PC-9 (cell line): ENCODE measurements at regions not wholly inside any gene's neighbourhood (a gene's known extent, or its start where the extent isn't known, plus 50 kb on each side); places are given as distances from the start of the nearest gene placed in this dataset.
A peak's percentile ranks its signal among the peaks of the same experiment; 100 is the strongest.

Source experiments
- BruUV-seq: library from RNA; stranded (reverse); fragments of 400-500 nt; replicated peaks from 2 replicates; lab custom pipeline; 2021; lab: Mats Ljungman, UMichigan
- CTCF ChIA-PET: fragments of 300-600 bp; sonication (Branson Sonifier 250); formaldehyde crosslinking; loops from one replicate; lab custom pipeline; 2022; ENCODE audit warnings: antibody characterized with exemption; lab: Charles Lee
- POLR2A ChIA-PET: fragments of 300-600 bp; sonication (Branson Sonifier 250); formaldehyde crosslinking; loops from one replicate; lab custom pipeline; 2022; ENCODE audit warnings: antibody characterized with exemption; ENCODE audit not compliant: unreplicated experiment; lab: Charles Lee
- DNase-seq, 2 experiments: peaks; one replicate each; pipeline versions ENCODE4 v3.0.0 to v3.0.0-alpha.2; 2015 to 2022; ENCODE audit warnings: mixed read lengths in 1 of 2
- H2AFZ ChIP-seq: fragments of 200-600 bp; sonication (generic); 2 replicates; pipeline ENCODE4 v1.8.1; 2017; ENCODE audit warnings: antibody characterized with exemption
- H3F3A ChIP-seq: fragments of 200-600 bp; sonication (generic); 2 replicates; pipeline ENCODE4 v1.8.1; 2017; ENCODE audit warnings: antibody characterized with exemption, mild to moderate bottlenecking, low read depth; ENCODE audit not compliant: insufficient read depth
- H3K27ac ChIP-seq: fragments of 200-600 bp; sonication (generic); 2 replicates; pipeline ENCODE4 v1.6.1; 2016; ENCODE audit warnings: mixed run types
- H3K27me3 ChIP-seq: fragments of 200-600 bp; sonication (generic); 2 replicates; pipeline ENCODE4 v1.6.1; 2016; ENCODE audit warnings: low read depth, mixed run types; ENCODE audit not compliant: insufficient read depth
- H3K36me3 ChIP-seq: fragments of 200-600 bp; sonication (generic); 2 replicates; pipeline ENCODE4 v1.6.1; 2016; ENCODE audit warnings: low read depth, mixed run types
- H3K4me1 ChIP-seq: fragments of 200-600 bp; sonication (generic); replicated peaks from 2 replicates; pipeline ENCODE4 v1.6.1; 2016; ENCODE audit warnings: mixed run types; ENCODE audit not compliant: insufficient read depth
- H3K4me2 ChIP-seq: fragments of 200-600 bp; sonication (generic); 2 replicates; pipeline ENCODE4 v1.6.1; 2017; ENCODE audit warnings: mixed run types
- H3K4me3 ChIP-seq: fragments of 200-600 bp; sonication (generic); 2 replicates; pipeline ENCODE4 v1.6.1; 2016; ENCODE audit warnings: mixed run types
- H3K79me2 ChIP-seq: fragments of 200-600 bp; sonication (generic); 2 replicates; pipeline ENCODE4 v1.6.1; 2017; ENCODE audit warnings: low read depth, mixed run types
- H3K9me2 ChIP-seq: fragments of 200-600 bp; sonication (generic); 2 replicates; pipeline ENCODE4 v1.8.1; 2017; ENCODE audit warnings: mild to moderate bottlenecking; ENCODE audit not compliant: insufficient read depth
- H3K9me3 ChIP-seq: fragments of 200-600 bp; sonication (generic); 2 replicates; pipeline ENCODE4 v1.8.1; 2016; ENCODE audit warnings: low read depth; ENCODE audit not compliant: insufficient read depth
- H4K20me1 ChIP-seq: fragments of 200-600 bp; sonication (generic); 2 replicates; pipeline ENCODE4 v1.8.1; 2017; ENCODE audit not compliant: insufficient read depth
- EZH2 ChIP-seq: fragments of 200-600 bp; sonication (generic); IDR thresholded peaks from 2 replicates; pipeline ENCODE4 v1.8.0; 2017; ENCODE audit warnings: antibody characterized with exemption, low read depth
- intact Hi-C: fragments of 100-400 bp; cut with micrococcal nuclease; formaldehyde crosslinking; loops from one replicate; pipeline ENCODE4 v1.10.0; 2022; ENCODE audit not compliant: unreplicated experiment
- TF ChIP-seq, protein P1 (sequence below): fragments of 200-600 bp; sonication (generic); conservative IDR thresholded peaks from 2 replicates; pipeline ENCODE4 v1.6.1; 2017; ENCODE audit warnings: mixed run types, antibody characterized with exemption, mild to moderate bottlenecking, moderate library complexity

DNA sequence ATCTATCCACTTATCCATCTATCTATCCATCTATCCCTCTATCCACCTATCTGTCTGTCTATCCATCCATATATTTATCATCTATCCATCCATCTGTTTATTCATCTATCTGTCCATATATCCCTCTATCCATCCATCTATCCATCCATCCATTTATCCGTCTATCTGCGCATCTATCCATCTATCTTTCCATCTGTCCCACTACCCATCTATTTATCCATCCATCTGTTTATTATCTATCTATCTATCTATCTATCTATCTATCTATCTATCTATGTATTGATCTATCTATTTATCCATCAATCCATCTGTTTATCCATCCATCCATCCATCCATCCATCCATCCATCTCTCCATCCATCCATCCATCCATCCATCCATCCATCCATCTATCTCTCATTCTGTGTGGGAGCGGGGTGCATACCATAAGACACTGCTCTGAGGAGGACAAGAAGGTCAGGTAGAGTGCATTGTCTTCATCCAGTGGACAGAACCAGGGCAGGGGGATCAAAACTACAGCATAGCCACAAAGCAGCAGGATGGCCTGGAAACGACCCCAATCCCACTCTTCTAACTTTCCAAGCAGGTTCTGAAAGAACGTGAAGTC, 53.2 kb upstream of the ENPP6 start:
- Histone ChIP-seq H3K27me3 (no peaks in the 10 kb centered on the region), H4K20me1 (no peaks in the 10 kb centered on the region), H3K9me3 (no peaks in the 10 kb centered on the region), H3K9me2 (no peaks in the 10 kb centered on the region), H3K4me3 (no peak overlapping the region), H3K36me3 (no peaks in the 10 kb centered on the region), H2AFZ (no peak overlapping the region), H3K4me2 (no peak overlapping the region), H3K27ac (no peak overlapping the region), H3K79me2 (no peaks in the 10 kb centered on the region), H3K4me1 (peaks cover 32% of the 10 kb centered on the region), H3F3A (peaks cover 23% of the 10 kb centered on the region)
- no peak for DNase-seq
- TF ChIP-seq, protein P1, sequence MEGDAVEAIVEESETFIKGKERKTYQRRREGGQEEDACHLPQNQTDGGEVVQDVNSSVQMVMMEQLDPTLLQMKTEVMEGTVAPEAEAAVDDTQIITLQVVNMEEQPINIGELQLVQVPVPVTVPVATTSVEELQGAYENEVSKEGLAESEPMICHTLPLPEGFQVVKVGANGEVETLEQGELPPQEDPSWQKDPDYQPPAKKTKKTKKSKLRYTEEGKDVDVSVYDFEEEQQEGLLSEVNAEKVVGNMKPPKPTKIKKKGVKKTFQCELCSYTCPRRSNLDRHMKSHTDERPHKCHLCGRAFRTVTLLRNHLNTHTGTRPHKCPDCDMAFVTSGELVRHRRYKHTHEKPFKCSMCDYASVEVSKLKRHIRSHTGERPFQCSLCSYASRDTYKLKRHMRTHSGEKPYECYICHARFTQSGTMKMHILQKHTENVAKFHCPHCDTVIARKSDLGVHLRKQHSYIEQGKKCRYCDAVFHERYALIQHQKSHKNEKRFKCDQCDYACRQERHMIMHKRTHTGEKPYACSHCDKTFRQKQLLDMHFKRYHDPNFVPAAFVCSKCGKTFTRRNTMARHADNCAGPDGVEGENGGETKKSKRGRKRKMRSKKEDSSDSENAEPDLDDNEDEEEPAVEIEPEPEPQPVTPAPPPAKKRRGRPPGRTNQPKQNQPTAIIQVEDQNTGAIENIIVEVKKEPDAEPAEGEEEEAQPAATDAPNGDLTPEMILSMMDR = no peak
- no peak for TF ChIP-seq EZH2
- no TSS peak for BruUV-seq
- ChIA-PET CTCF (no interaction called here), POLR2A (no interaction called here)
- intact Hi-C loops = no loop called here

GRCh38 chr4:184269879-184270430, 52.3 kb upstream of the ENPP6 start:
- no peaks in the 10 kb centered on the region for H3K27me3 ChIP-seq
- peaks cover 38% of the 10 kb centered on the region for H3K4me1 ChIP-seq
- no peak overlapping the region for H3K4me2 ChIP-seq
- intact Hi-C loops = loop anchor here (5.0 to 10.0 kb wide), 6 partner anchors 72 to 865 kb away; no protein-coding TSS in a partner anchor
- no TSS peak for BruUV-seq
- no peaks in the 10 kb centered on the region for H4K20me1 ChIP-seq
- H3F3A ChIP-seq = peaks cover 32% of the 10 kb centered on the region
- H3K27ac ChIP-seq = no peak overlapping the region
- CTCF ChIA-PET = interaction anchor here (0.5 kb wide), 1 partner anchor 115 kb away, joined by 5 read pairs; no protein-coding TSS in a partner anchor
- H3K9me2 ChIP-seq = no peaks in the 10 kb centered on the region
- H2AFZ ChIP-seq = no peak overlapping the region
- DNase-seq = no peak
- TF ChIP-seq EZH2 = no peak
- TF ChIP-seq, protein P1 = no peak
- no peak overlapping the region for H3K4me3 ChIP-seq
- H3K9me3 ChIP-seq = no peaks in the 10 kb centered on the region
- POLR2A ChIA-PET = no interaction called here
- H3K36me3 ChIP-seq = no peaks in the 10 kb centered on the region
- no peaks in the 10 kb centered on the region for H3K79me2 ChIP-seq

DNA sequence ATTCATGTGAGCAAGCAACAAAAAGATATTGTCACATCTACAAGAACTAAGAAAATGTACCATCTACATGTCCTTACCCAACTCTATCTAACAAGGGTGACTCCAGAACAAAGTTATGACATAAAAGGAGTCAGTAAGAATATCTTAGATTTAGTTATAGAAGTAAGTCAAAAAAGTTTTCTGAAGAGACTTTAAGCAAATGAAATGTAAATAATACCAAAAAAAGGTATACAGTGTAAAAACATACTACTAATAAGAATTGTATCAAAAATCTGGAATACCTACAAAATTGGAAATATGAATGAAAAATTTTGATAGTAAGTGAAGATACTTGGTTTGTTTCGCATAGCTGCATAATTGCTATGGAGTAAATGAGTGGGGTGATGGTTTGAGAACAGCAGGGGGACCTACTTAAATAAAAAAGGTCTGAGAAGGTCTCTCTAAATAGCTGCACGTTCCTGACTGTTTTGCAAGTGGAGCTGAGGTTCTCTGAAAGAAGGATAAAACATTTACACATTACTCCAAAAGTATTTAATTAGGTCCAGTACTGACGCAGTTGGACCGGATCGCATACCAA, 51.0 kb upstream of the ENPP6 start:
- CTCF ChIA-PET = interaction anchor here (0.6 kb wide), 1 partner anchor 282 kb away, joined by 9 read pairs; no protein-coding TSS in a partner anchor
- Histone ChIP-seq H3K27me3 (no peaks in the 10 kb centered on the region), H2AFZ (peak overlapping the region; percentile 87; the same call in 1 of the 2 replicates), H3K4me3 (peak overlapping the region; percentile 59), H3K79me2 (no peaks in the 10 kb centered on the region), H3K4me1 (peaks cover 34% of the 10 kb centered on the region), H4K20me1 (no peaks in the 10 kb centered on the region), H3K27ac (peak overlapping the region; percentile 84), H3F3A (peaks cover 34% of the 10 kb centered on the region), H3K9me2 (no peaks in the 10 kb centered on the region), H3K9me3 (no peaks in the 10 kb centered on the region), H3K4me2 (peak overlapping the region; percentile 75), H3K36me3 (no peaks in the 10 kb centered on the region)
- no TSS peak for BruUV-seq
- TF ChIP-seq, protein P1 = 0 out of 2 replicates have a peak, but pooled peaks have one; percentile 8
- TF ChIP-seq EZH2 = no peak
- POLR2A ChIA-PET = interaction anchor here (0.6 to 0.7 kb wide), 2 partner anchors 233 to 365 kb away, joined by 3 to 5 read pairs; no protein-coding TSS in a partner anchor
- intact Hi-C loops = loop anchor here (1.0 to 10.0 kb wide), 9 partner anchors 20 to 866 kb away; partner anchors contain the start of gene IRF2
- DNase-seq = no peak
